Medulla oblongata (tissue), 1 donor: ENCODE measurements at regions not wholly inside any gene's neighbourhood (a gene's known extent, or its start where the extent isn't known, plus 50 kb on each side); places are given as distances from the start of the nearest gene placed in this dataset.

Experiments used
- DNase-seq: peaks from one replicate; pipeline ENCODE4 v3.0.0-alpha.2; 2015; ENCODE audit errors: extremely low spot score

DNA sequence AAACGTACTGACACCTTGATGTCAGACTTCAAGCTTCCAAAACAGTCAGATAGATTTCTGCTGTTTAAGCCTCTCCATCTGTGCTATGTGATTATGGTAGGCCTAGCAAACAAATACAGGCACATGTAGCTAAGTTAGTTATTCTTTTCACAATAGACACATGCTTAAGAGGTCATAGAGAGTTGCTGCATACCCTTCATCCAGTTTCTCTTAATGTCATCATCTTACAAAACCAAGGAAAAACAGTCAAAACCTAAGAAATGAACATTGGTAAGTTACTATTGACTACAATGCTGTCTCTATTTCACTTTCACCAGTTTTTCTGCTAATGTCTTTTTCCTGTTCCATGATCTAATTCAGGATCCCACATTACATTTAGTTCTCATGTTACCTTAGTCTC is 946.8 kb downstream of the TUSC7 start:
- DNase-seq, result no peak

DNA sequence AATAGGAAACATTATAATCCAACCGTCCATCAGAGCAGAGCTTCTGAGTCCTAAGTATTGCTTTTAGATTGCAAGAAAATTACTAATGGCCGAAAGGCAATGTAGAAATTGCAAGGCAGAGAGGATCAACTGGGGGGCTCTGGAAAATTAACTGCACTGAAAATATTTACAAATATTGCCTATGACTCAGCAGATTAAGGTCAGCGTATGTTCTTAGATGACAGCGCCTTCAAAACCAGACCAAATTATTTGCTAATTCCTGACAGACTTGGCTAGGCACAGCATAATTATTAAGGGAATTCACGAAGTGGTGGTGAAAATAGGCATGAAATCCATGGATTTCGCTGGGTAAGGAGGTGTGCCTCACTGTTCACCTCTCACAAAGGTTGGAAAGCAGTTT is 947.7 kb downstream of the TUSC7 start:
- no peak for DNase-seq

DNA sequence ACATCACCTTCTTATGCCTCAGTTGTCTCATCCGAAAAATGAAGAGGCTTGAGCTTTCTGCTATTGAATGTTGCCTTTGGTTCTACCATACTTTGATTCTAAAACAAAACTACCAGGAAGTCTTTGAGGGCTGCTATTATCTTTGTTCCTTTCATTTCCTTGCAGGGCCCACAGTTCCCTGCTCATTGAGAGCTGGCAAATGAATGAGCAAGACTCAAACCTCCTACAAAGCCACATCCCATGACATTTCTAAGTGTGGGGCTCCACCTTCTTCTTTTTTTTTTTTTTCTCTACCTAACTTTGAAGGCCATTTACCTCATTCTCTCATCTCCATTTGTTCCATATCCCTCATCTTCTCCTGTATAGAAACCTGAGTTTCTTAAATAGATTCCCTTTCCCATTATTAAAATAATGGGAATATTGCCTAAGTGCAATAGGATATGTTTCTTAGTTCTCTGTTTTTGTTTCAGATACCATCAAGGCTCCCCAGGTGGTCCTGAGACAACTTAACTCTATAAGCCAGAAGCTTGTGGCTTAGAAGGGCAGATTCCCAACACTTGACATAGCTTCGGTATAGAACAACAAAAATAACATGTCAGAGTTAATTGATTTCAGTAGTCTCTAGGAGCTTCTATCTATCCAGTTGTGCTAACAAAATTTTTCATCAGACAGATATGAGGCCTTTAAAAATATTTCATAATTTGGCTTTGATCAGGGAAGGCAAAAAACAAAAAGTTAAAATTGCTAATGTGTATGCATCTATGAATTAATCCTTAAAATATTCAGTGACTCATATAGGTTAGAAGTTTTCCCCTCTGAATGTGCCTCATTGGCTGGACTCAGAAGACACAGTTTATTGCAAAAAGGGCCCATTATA is 951.6 kb downstream of the TUSC7 start:
- no peak for DNase-seq

DNA sequence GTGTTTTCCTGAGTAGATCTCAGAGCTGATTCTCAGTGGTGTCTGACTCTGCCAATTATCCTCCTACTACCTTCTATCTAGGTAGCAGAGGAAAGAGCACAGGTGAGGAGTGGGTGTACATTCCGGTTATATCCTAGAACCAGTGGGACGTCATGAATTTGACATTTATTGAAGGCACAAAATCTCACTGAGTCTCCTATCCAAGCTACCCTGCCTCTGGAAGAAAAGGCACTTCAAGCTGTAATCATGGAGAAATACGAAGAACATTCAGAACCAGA is 952.2 kb downstream of the TUSC7 start:
- DNase-seq, result no peak

DNA sequence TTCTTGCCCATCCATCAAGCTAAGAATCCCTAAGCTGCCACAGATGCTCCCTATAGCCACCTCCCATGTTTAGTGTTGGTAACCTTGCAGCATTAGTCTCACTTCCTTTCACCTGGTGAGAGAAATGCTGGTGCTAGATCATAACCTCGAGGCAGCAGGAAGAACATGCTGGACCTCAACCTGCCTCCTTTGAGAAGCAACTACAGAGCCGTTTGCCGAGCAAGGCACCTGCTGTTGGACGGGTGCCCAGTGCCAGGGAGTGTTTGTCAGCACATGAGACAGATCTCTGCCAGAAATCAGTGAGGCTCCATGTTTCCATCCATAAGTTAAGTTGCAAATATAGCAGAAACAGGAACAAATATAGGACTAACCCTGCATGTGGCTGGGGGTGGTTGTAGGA is 955.7 kb downstream of the TUSC7 start:
- DNase-seq, result no peak

DNA sequence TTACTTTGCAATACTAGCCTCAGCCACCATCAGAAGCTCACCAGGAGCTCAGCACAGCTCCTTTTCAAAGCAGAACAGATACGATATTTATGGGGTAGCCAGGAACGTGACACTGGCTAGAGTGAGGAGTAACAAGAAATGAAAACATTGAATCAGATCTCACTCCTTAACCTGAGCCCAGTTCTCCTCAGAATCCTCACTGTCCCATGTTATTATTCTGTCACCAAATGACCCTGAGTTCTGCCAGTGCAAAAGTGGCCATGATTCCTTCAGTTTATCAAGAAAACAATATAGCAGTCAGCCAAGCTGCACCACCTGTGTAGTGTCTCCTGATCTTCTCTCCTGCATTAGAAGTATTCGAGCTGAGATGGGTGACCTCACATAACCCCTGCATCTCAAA is 956.7 kb downstream of the TUSC7 start:
- DNase-seq, result no peak

DNA sequence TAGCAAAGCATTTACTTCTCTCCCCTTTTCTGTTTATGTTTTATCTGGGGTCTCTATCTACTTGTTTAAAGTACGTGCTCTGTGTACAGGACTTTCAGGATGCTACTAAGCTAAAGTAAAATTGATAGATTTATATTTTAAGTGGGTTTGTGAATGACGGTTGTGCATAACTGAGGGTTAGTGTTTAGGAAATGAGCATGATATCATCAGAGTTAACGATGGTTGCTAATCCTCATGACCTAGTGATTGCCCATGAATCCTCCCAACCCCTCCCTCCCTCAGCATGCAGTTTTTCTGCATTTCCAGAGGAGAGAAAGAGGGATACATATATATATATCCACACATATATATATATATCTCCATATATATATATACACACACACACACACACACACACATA is 957.2 kb downstream of the TUSC7 start:
- no peak for DNase-seq

DNA sequence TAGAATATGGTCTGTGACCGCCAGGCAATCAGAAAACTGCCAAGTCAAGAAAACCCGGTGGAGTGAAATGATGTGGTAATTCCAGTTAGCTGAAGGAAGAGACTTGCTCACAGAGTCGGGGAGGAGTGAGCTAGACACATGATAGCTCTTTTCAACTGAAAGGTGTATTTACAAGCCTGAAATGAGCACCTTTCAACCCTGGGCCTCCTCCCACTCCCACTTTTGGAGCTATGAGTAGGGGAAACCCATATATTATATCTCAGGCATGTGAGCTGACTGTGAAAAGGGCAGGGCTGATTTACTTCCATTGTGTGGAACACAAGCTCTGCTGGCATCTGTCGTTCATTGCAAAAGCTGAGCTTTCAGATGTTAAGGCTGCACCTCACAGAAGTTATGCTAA is 960.2 kb downstream of the TUSC7 start:
- no peak for DNase-seq

DNA sequence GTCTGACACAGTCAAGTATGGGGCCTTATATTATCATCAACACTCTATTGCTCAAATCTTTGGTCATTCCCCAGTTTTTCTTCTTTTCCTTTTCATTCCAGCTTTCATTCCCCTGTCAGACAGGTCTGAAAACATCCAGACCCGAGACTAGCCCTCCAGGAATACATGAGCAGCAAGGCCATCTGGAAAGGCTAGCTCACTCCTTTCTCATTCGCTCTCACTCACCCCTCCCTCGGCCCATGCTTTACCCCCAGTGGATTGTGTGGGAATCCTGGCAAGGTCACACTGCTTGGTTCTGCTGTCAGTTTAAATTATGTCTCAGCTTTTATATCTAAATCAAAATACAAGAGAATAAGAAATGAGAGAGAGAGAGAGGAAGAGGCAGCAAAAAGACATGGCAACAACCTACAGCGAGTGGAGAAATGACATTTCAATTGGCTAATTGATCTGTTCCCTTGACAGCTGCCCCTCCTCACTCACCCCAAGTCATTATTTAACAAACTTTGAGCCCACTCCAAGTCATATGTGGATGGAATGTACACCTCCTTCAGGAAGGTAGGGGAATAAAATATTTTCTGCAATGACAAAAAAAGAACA is 962.2 kb downstream of the TUSC7 start:
- DNase-seq, result no peak

DNA sequence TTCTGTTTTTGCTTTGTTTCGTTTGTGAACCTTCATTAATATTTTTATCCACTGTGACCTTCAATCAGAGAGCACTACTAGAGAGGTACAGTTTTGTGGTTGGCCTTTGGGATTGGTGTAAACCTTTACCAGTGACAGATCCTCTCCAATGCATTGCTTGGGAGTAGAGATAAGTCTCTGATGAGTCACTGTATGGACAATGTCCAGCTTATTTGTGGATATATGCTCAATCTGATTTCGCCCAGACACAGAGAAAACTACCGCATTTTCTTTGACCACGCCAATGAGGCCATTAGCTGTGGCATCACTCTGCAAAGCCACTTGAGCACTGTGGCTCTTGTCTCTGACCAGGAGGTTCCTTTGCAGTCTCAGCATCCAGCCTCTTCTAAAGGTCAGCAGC is 964.7 kb downstream of the TUSC7 start:
- DNase-seq, result no peak

DNA sequence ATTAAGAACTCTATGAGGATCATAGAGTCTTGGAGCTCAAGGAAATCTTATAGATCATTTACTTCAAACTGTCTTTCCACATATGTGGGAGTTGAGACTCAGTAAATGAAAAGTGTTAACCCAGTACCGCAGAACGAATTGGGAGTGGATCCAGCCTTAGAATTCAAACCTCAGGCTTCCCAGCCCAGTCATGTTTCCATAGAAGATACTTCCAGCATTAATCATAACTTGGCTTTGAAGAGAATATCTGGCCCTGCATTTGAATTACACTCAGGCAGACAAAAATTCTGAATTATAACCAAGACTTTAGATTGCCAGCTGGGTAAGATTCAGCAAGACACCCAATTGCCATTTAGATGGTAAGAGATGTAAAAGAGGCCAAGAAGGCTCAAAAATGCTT is 972.0 kb downstream of the TUSC7 start:
- no peak for DNase-seq

DNA sequence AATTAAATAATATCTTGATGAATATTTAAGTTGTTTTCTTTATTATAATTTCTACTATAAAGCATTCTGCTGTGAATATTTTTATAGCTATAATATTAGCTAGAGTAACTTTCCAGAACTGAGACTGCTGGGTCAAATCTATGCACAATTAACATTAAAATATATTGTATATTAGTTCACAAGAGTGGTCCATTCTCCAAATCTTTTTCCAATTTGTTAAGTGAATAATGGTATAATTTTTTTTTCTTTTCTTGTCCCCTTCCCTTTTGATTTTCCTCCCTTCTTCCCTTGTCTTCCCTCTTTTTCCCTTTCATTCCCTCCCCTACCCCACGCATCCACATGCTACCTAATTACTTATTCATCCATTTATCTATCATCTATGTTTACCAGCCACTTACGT is 977.5 kb downstream of the TUSC7 start:
- DNase-seq, result no peak

DNA sequence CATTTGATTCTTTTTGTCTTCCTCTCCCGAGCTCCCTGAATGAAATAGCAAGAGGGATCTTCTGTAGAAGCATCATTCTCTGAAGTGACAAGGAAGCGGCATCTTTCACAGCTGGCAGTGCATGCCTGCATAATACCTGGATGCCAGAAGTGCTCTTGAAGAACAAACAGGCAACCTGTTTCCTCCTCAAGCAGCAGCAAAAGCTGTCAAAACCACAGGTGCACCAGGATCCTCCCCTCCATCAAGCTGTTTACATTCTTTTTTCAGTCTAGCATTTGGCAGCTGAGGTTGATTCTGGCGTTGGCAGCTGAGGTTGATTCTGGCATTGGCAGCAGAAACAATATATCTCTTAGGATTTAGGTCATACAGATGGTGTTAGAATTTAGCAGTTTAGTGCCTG is 979.0 kb downstream of the TUSC7 start:
- DNase-seq, result no peak

DNA sequence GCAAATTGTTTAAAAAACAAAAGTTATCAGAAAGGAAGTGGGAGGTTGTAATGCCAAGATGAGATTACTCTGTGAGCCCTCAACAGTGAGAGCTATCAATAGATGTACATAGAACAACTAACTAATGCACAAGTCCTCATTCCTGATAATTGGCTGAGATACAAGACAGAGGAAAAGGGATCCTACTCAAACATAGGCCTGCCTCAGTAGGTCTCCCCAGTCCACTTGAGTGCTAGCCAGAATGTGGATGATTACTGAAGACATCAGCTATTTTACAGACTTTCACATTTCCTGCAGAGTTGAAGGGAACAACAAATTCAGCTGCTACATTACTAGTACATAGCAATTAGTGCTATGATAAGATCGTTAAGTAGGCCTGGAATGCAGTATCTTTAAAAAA is 981.9 kb downstream of the TUSC7 start:
- no peak for DNase-seq

DNA sequence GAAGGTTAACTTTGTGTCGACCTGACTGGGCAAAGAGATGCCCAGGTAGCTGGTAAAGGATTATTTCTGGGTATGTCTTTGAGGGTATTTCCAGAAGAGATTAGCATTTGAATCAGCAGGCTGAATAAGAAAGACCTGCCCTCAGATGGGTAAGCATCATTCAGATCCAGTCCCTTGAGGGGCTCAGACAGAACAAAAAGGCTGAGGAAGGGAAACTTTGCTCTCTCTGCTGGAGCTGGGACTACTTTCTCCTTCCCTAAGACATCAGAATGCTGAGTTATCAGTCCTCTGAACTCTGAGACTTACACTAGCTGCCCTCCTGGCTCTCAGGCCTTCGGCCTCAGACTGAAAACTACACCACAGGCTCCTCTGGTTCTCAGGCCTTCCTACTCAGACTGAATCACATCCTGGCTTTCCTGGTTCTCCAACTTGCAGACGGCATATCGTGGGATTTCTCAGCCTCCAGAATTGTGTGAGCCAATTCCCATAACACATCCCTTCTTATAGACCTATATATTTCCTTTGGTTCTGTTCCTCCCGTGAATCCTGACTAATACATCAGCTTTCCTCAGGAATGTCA is 982.9 kb downstream of the TUSC7 start:
- no peak for DNase-seq

DNA sequence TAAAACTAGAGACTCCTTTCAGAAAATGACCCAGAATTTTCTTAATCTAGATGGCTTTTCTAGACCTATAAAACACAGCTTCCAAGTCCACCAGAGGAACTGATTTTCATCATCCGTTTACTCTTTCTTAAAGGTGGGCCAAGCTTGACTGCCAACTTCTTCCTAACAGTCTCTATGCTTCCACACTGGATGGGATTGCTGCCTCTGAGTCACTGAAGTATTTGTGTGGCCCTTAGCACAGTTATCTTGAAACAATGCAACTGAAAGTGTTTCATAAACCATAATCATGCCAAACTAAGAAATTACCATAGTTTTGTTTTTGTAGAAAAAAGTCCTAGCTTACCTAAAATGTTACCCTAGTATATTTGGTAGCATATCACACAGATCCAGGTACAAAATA is 985.7 kb downstream of the TUSC7 start:
- no peak for DNase-seq

DNA sequence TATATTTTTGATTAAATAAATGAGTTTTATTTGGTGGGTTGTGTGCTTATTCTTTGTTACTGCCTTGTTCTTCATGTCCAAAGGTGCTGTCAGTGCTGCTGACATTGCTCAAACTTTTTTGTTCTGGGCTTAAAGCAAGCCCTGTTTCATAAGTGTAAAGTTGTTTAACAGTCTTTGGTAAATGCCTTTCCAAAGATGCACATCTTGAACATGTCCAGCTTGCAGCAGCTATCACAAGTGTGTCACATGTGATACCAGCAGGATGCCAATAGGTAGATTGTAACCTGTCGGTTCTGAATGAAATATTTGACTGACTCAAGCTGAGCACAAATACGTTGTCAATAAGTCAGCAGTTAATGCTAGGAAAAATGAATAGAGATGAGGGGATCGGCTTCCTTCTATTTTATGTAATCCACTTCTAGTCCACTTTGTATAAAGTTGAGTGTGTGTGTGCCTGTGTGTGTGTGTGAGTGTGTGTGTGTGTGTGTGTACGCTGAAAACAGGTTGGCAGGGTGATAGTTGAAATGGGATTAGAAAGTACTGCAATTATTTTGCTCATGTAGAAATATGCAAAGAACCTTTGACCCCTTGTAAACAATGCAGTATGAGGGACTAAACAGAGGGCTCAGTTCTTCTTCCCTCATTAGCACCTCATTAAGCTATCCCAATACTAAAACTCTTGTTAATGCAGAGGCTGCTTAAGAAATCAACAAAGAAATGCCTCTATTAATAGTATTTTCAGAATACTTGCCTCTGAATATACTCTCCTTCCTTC is 986.5 kb downstream of the TUSC7 start:
- no peak for DNase-seq

DNA sequence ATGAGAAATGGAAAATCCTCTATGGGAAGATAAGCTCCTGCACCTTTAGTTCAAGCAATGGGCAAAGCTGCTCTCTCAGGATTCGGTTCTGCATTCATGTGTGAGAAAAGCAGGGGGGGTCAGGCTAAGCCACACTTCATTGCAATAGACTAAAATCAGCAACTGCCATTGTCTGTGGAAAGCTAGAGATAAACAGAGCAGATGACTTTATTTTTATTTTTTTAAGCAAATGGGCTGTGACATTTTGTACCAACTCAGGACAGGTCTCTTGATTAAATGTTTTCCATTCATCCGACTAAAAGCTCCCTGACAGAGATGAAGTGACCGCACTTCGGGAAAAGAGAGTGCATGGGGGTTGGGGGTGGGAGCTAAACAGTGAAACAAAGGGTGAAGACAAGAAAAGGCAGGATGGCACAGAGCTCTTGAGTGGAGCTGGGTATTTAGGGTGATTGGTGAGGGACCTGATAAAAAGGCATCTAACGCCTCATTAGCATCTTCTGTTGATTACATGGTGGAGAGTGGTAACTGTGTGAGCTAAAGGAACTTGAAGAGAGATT is 987.4 kb downstream of the TUSC7 start:
- DNase-seq, result no peak

DNA sequence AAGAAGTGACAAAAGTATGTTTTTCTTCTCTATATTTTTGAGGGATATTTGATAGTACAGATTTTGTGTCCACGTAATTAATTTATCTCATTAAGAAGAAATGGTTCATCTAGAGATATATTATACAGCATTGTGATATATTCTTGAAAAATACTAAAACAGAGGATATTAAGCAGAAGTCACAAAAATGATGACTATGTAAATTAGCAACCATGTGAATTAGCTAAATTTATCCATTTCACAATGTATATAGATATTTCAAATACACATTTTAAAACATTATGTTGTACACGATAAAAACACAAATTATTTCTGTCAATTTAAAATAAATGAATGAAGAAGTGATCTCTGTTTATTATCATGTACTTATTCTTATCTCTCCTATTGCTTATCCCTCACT is 989.5 kb downstream of the TUSC7 start:
- no peak for DNase-seq

DNA sequence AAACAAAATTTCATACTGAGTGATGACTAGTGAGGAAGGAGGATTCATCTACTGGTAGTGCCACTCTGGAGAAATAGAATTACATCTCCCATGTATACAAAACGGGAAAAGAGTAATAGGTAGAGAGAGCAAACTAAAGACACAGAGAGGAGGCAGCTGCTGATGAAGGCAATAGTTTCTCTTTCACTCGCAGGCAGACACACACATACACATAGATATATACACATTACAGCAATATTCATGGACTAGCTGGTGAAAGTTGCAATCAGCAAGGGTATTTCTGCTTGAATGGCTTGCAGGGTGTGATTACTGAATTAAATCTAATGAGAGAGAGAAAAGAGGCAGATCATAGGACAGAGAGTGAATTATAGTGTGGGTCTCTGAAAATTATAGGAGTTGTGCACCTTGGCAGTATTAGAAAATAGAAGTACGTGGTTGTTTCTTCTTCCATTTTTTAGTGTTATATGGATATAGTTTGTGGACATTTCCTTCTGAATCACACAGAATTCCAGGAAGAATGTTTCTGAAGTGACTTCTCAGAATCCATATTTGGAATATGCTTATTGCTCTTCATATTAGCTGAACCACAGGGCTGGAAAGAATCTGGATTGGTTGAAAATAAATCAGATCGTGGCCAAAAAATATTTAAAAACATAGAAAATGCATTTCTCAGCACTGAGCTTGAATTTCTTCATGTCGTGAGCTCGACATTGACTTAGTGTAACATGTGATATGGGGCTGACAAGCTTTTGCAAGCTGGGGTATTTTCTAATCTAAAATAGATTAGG is 991.2 kb downstream of the TUSC7 start:
- DNase-seq, result no peak

DNA sequence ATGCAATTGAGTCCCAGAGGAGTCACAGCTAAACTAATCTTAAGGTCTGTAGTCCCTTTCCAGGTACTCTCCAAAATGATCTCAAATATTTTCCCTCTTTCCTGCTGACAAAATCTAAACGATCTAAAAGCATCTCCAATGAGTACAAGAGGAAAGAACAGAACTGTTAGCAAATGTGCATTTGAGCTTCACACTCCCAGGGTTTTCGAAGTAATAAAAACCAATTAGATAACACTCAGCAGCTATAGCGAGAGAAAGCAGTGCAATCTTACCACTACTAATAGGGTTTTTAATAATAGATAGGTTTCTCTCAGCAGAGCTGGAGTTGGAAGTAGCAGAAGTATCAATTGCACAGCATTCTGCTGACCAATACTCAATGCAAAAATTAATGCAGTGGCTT is 995.4 kb downstream of the TUSC7 start:
- DNase-seq, result no peak

DNA sequence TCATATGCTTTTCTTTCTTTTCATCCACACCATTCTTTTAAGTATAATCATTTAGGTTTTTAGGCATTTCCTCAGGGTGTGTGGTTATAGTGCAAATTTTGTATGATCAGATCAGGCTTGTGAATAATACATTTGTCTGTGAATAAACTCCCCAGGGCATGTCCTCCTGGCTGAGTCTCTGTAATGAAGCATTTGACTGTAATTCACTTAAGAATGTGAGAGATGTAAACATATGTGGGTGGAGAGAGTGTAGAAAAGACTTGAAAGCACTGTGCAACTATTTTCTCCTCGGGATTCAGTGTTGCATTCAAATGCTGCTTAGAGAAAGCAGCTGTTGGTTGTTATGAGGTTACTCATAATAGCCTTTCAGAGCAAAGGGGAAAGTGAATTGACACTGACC is 996.5 kb downstream of the TUSC7 start:
- no peak for DNase-seq
